HUDEP-2 (cell line): ENCODE measurements at regions not wholly inside any gene's neighbourhood (a gene's known extent, or its start where the extent isn't known, plus 50 kb on each side); places are given as distances from the start of the nearest gene placed in this dataset.
A peak's percentile ranks its signal among the peaks of the same experiment; 100 is the strongest.

Experiments used
- DNase-seq, 76 experiments: peaks; one replicate each; lab custom pipeline; 2025; ENCODE audit not compliant: unreplicated experiment in 76 of 76; lab: John Stamatoyannopoulos, UW

DNA sequence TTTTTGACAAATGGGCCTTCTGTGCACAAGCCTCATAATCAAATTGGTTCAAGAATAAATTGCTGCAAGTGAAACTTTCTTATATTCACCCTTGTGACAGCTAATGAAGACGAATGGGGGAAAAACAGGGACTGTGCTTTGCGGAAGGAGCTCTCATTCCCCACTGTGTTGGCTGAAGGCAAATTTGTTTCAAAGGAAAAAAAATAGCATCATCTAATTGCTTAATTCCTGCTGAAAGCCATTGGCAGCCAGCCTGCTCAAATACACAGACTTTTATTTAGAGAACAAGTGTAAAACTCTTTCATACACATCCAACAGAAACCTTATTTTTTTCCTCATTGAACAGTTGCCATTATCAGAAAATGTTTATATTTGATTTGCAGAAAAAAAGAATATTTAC is 172.3 kb downstream of the ARL6IP6 start:
- no peak for DNase-seq

DNA sequence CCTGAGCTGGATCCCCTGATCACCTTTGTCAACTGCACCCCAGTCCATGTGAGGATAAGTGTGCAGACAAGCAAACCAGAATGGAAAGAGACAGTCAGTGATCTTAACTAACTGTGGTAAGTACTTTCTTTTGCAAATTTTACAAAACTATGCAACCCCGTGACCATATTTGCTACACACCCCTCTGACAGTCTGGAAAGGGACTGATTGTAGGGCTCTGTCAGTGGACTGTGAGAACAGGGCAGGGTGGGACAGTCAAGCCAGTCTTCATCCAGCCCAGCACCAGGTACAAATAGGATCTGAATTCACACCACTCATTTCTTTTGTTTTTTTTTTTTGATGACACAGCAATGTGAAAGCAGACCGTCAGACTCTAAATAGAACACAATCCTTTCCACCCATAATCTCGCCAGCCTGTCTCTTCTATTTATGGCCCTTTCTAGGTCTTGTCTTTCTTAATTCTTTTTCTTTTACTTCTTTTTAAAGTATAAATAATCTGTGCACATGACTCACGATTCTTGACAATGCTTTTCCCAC is 165.6 kb downstream of the ARL6IP6 start:
- no peak for DNase-seq

- no peak for DNase-seq
Measured at GRCh38 chr2:152881527-152881926, 163.1 kb downstream of the ARL6IP6 start.

DNA sequence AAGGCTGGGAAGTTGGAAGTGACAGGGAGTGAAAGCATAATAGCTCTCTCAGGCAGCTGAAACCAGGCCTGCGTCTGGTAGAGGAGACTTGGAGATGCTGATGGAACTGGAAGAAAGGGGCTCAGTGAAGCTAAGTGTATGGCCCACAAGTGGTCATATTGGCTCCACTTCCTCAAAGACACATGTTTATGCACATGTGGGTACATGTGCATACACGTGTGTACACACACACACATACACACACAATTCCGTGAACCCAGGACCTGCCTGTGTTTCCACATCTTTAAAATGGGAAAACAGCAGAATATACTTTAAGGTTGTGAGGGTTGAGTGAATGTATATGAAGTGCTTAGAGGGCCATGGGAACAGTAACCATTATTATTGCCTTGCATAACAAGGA is 160.9 kb downstream of the ARL6IP6 start:
- DNase-seq = no peak

GRCh38 chr2:152875701-152876695 is 157.6 kb downstream of the ARL6IP6 start:
- no peak for DNase-seq

DNA sequence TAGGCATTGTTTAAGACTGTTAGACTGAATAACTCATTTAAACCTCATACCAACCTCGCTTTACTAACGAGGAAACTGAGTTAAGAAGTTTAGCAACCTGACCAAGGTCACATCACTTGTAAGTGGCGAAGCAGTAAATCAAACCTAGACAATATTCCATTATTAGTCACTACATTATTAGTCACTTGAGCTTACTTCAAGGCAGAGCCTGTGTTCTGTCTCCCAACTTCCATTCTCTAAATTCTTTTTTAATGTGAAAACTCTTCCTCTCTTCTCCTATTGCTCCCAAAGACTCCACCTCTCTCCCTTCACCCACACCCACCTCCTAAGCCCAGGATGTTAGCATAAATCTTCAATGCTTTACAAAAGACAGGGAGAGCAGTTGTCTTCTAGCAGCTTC is 156.5 kb downstream of the ARL6IP6 start:
- DNase-seq = no peak

DNA sequence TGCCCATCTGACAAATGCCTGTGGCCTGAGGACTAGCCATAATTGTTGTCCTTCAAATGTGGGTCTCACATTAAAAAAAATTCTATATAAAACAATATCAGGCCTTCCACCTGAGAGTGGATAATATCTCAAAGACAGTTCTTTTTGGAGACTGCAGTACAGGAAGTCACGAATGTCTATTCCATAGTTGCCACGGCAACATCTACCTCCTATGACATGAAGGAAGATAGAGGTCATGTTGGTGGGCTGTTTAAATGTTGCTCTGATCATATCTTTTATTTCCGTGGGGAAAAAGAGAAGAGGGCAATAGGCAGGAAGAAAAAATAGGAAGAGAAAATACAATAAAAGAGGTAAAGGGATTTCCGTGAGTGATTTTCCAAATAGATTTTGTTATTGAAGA is 151.8 kb downstream of the ARL6IP6 start:
- DNase-seq = no peak

- DNase-seq = no peak
Measured at GRCh38 chr2:152867397-152867796, 149.0 kb downstream of the ARL6IP6 start.

- no peak for DNase-seq
Measured at GRCh38 chr2:152864601-152865149, 146.3 kb downstream of the ARL6IP6 start.

GRCh38 chr2:152863826-152864225 is 145.4 kb downstream of the ARL6IP6 start:
- no peak for DNase-seq

DNA sequence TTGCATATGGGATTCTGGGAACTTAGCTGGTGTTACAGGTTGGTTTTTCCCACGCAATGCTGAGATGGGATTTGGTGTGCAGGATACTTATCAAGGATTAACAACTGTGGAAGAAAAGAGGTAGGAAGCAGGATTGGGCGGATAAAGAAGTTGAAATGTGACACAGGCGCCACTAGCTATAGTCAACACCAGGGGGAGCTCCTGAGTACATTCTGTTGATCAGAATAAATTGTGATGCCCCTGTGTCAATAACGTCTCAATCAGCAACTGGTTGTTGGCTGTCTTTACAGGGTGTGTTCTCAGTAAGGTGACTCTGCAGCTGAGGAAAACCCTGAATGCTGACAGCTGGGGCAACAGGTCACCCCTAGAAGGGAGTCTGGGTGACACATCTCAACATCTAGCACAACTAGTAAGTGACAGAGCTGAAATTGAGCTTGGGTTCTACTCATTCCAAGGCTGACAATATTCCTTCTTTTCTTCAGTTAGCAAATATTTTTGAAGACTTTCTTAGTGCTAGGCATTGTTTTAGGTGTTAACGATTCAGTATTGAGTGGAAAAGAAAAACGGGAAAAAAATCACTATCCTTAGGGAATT is 143.0 kb downstream of the ARL6IP6 start:
- DNase-seq = peak in 24 of 76 experiments; percentile 1 to 56 (median 12)

DNA sequence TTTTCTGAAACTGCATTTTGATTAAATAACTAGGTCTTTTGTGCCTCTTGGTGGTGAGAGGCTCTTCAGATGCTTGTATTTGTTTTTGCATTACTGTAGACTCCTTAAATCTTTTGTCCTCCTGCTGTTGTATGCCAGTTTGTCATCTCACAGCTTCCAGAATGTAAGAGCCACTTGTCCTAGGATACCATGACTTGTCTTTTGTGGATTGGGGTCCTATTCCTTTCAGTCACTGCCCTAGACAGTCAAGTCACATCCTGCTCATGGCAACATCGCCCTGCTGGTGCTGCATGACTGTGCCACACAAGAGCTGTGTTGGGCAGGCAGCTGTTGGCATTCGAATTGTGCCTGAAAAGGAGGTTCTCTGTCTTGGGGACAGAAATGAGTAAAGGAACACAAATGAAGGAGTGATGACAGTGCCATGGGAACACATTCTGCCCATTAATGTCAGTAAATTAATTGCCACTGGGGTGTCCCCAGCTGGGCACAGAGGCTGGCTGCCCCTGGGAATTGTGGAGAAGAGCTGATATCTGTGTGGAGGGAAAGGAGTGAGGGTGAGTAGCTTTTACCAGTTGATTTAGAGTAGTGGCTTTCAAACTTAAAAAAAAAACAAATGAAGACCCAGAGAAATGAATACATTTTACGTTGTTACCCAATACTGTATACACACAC is 140.3 kb downstream of the ARL6IP6 start:
- DNase-seq = no peak

- DNase-seq = no peak
Measured at GRCh38 chr2:152846697-152847470, 128.5 kb downstream of the ARL6IP6 start.

DNA sequence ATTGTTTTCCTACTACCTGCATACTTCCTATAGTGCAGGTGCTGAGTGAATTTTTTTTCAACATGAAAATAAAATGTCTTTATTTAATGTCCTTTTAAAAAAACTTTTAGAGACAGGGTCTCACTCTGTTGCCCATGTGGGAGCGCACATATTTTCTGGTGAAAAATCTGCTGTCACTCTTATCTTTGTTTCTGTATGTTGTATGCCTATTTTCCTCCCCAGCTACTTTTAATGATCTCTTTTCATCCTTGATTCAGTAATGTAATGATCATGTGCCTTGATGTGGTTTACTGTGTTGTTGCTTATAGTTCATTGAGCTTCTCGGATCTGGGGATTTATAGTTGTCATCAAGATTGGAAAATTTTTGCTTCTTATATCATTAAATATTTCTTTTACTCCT is 117.3 kb downstream of the ARL6IP6 start:
- DNase-seq = no peak

- DNase-seq = no peak
Measured at GRCh38 chr2:152827944-152828343, 109.5 kb downstream of the ARL6IP6 start.

GRCh38 chr2:152826581-152827279 is 108.3 kb downstream of the ARL6IP6 start:
- DNase-seq = no peak

- no peak for DNase-seq
Measured at GRCh38 chr2:152825834-152826233, 107.4 kb downstream of the ARL6IP6 start.

DNA sequence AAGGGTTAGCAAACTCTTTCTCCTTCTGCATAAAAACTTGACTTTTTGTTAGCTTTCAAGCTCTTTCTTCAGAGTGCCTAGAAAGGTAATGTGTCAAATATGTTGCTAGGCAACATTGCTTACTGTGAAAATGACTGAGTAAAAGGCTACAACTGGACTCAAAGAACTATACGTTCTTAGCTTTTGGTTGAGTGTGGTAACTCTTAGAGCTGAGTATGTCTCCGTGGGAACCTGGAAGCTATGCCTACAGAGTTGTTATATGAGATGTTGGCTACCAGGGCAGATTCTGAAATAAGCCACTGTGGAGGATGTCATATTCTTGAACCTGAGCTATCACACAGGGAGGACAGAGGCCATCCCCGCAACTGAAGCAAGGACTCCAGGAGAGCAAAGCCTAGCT is 105.5 kb downstream of the ARL6IP6 start:
- no peak for DNase-seq

DNA sequence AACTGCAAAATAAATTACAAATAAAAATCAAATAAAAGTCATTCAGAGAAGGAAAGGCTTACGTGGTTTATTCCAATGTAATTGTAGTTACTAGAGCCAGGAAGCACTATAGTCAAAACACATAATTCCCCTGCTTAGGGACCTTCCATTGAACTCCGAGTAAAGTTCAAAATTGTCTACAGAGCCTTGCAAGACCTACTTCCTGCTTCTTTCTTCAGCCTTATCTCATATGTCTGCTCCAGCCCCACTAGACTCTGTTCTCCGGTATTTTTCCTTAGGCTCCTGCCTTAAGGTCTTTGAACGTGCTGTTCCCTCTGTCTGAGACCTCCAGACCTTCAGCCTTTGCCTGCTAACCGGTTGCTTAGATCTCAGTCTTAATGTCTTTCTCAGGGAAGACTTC is 104.3 kb downstream of the ARL6IP6 start:
- DNase-seq = no peak

DNA sequence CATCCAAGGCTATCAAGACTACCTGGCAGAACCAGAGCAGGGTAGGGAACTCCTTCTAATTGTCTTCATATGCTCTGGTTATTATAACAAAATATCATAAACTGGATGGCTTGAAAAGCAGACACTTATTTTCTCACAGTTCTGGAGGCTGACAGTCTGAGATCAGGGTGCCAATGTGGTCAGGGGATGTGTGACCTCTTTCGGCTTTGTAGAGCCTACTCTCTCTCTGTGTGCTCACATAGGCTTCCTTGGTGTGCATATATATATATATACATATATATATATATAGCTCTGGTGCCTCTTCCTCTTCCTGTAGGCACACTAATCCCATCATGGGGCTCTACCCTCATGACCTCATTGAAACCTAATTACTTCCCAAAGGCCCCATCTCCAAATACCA is 101.6 kb downstream of the ARL6IP6 start:
- DNase-seq = no peak
